ENCODE measurements at regions not wholly inside any gene's neighbourhood (a gene's known extent, or its start where the extent isn't known, plus 50 kb on each side); places are given as distances from the start of the nearest gene placed in this dataset.
"Not testable (repeated sequence)": the region's sequence is repeated elsewhere in the genome, so short reads cannot be mapped to it uniquely, and the experiment has no call there.

GRCh38 chr4:62434921-62435320 lies 1234.8 kb downstream of the ADGRL3 start:
- intact Hi-C loops (cut with micrococcal nuclease; ENCODE audit: unreplicated experiment): no loop called here
- H3K9me3 ChIP-seq (ENCODE audit: control insufficient read depth, insufficient read depth, low read depth, low read length): no peaks in the 10 kb centered on the region
- no peak for ATAC-seq
- no peak overlapping the region for H3K27ac ChIP-seq (ENCODE audit: low read length)
- no peaks in the 10 kb centered on the region for H3K27me3 ChIP-seq (ENCODE audit: control insufficient read depth, insufficient read depth, low read length)
- in situ Hi-C loops (cut with HindIII; ENCODE audit: low pct_unique_long_range_greater_than_20kb, low sequenced_read_pairs): no loop called here
- no peak overlapping the region for H3K4me3 ChIP-seq (ENCODE audit: low read depth in 2 of 2, low read length in 2 of 2)
- no peak for TF ChIP-seq POLR2AphosphoS5 (IDR thresholded peaks at IDR 0.05; ENCODE audit: low read depth, low read length)
- no peak for TF ChIP-seq CTCF (IDR thresholded peaks at IDR 0.05)
- TF ChIP-seq TCF7L2 (IDR thresholded peaks at IDR 0.05; ENCODE audit: low read depth, low read length): no peak
- TF ChIP-seq SIN3A (IDR thresholded peaks at IDR 0.05; ENCODE audit: borderline replicate concordance, insufficient read depth, low read depth, low read length): no peak
- TF ChIP-seq REST (IDR thresholded peaks at IDR 0.05; ENCODE audit: insufficient read depth in 1 of 2, low read depth in 2 of 2, low read length in 1 of 2): no peak
- POLR2A ChIA-PET: no interaction called here
- DNase-seq (ENCODE audit: low read depth, low spot score): no peak
- CTCF ChIA-PET: no interaction called here
- H3K4me1 ChIP-seq (ENCODE audit: control insufficient read depth, insufficient read depth, low read length): no peaks in the 10 kb centered on the region
- BruUV-seq (replicated peaks): no TSS peak
- no peaks in the 10 kb centered on the region for H3K36me3 ChIP-seq (ENCODE audit: control insufficient read depth, insufficient read depth, low read length)

GRCh38 chr4:62431513-62432231 lies 1231.5 kb downstream of the ADGRL3 start:
- H3K36me3 ChIP-seq (ENCODE audit: control insufficient read depth, insufficient read depth, low read length); DNase-seq (ENCODE audit: low read depth, low spot score); BruUV-seq (replicated peaks); H3K27me3 ChIP-seq (ENCODE audit: control insufficient read depth, insufficient read depth, low read length); ATAC-seq; H3K4me3 ChIP-seq (ENCODE audit: low read depth in 2 of 2, low read length in 2 of 2); CTCF ChIA-PET; in situ Hi-C loops (cut with HindIII; ENCODE audit: low pct_unique_long_range_greater_than_20kb, low sequenced_read_pairs); H3K9me3 ChIP-seq (ENCODE audit: control insufficient read depth, insufficient read depth, low read depth, low read length); intact Hi-C loops (cut with micrococcal nuclease; ENCODE audit: unreplicated experiment); POLR2A ChIA-PET; H3K27ac ChIP-seq (ENCODE audit: low read length); H3K4me1 ChIP-seq (ENCODE audit: control insufficient read depth, insufficient read depth, low read length): not testable (repeated sequence)

GRCh38 chr4:62429297-62429696 lies 1229.2 kb downstream of the ADGRL3 start:
- CTCF ChIA-PET: no interaction called here
- BruUV-seq (replicated peaks): no TSS peak
- DNase-seq (ENCODE audit: low read depth, low spot score): no peak
- POLR2A ChIA-PET: no interaction called here
- Histone ChIP-seq H3K9me3 (ENCODE audit: control insufficient read depth, insufficient read depth, low read depth, low read length) (no peaks in the 10 kb centered on the region), H3K4me3 (ENCODE audit: low read depth in 2 of 2, low read length in 2 of 2) (no peak overlapping the region), H3K27me3 (ENCODE audit: control insufficient read depth, insufficient read depth, low read length) (no peaks in the 10 kb centered on the region), H3K27ac (ENCODE audit: low read length) (no peak overlapping the region), H3K36me3 (ENCODE audit: control insufficient read depth, insufficient read depth, low read length) (no peaks in the 10 kb centered on the region), H3K4me1 (ENCODE audit: control insufficient read depth, insufficient read depth, low read length) (no peaks in the 10 kb centered on the region)
- TF ChIP-seq TCF7L2 (IDR thresholded peaks at IDR 0.05; ENCODE audit: low read depth, low read length) (no peak), REST (IDR thresholded peaks at IDR 0.05; ENCODE audit: insufficient read depth in 1 of 2, low read depth in 2 of 2, low read length in 1 of 2) (no peak), CTCF (IDR thresholded peaks at IDR 0.05) (no peak), POLR2AphosphoS5 (IDR thresholded peaks at IDR 0.05; ENCODE audit: low read depth, low read length) (no peak)
- intact Hi-C loops (cut with micrococcal nuclease; ENCODE audit: unreplicated experiment) (no loop called here), in situ Hi-C loops (cut with HindIII; ENCODE audit: low pct_unique_long_range_greater_than_20kb, low sequenced_read_pairs) (no loop called here)
- no peak for ATAC-seq

All from Panc1 (cell line).